ENCODE measurements at regions not wholly inside any gene's neighbourhood (a gene's known extent, or its start where the extent isn't known, plus 50 kb on each side); places are given as distances from the start of the nearest gene placed in this dataset.

DNA sequence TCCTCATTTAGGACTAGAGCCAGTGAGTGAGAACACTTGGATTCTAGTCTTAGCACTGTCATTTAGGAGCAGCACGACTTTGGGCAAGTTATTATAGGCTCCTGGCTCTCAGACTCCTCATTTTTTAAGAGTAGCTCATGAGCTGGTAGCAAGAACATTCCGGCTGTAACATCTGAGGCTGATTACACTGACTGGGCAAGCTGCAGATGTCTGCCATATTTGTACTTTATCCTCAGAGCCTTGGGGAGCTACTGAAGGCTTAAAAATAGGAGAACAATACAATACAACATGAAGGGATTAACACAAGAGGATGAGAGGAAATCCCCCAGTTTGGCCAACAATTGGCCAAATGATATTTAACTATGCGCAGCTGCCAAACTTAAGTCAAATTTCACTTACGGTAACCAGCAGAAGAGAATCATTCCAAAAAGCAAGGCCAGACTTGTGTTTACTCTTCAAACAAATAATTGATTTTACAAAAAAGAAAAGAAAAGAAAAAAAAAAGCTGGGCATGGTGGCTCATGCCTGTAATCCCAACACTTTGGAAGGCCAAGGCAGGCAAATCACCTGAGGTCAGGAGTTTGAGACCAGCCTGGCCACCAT lies 113.1 kb upstream of the ARHGAP42 start (continued):
- TF ChIP-seq, protein P1, sequence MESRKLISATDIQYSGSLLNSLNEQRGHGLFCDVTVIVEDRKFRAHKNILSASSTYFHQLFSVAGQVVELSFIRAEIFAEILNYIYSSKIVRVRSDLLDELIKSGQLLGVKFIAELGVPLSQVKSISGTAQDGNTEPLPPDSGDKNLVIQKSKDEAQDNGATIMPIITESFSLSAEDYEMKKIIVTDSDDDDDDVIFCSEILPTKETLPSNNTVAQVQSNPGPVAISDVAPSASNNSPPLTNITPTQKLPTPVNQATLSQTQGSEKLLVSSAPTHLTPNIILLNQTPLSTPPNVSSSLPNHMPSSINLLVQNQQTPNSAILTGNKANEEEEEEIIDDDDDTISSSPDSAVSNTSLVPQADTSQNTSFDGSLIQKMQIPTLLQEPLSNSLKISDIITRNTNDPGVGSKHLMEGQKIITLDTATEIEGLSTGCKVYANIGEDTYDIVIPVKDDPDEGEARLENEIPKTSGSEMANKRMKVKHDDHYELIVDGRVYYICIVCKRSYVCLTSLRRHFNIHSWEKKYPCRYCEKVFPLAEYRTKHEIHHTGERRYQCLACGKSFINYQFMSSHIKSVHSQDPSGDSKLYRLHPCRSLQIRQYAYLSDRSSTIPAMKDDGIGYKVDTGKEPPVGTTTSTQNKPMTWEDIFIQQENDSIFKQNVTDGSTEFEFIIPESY (IDR thresholded peaks at IDR 0.05; ENCODE audit: extremely low read depth, insufficient replicate concordance, low read length), result no peak
- no peak for TF ChIP-seq CBX3 (IDR thresholded peaks at IDR 0.05; ENCODE audit: low read depth)
- TF ChIP-seq EZH2 (IDR thresholded peaks at IDR 0.05), result no peak
- no peak for TF ChIP-seq FOSL1 (IDR thresholded peaks at IDR 0.05; ENCODE audit: low read depth)
- TF ChIP-seq RAD21 (IDR thresholded peaks at IDR 0.05; ENCODE audit: low read depth), result no peak
- no peak for TF ChIP-seq SP1 (IDR thresholded peaks at IDR 0.05; ENCODE audit: low read depth)
- no peak for TF ChIP-seq YY1 (IDR thresholded peaks at IDR 0.05; ENCODE audit: extremely low read depth, insufficient replicate concordance, low read depth, low read length)

DNA sequence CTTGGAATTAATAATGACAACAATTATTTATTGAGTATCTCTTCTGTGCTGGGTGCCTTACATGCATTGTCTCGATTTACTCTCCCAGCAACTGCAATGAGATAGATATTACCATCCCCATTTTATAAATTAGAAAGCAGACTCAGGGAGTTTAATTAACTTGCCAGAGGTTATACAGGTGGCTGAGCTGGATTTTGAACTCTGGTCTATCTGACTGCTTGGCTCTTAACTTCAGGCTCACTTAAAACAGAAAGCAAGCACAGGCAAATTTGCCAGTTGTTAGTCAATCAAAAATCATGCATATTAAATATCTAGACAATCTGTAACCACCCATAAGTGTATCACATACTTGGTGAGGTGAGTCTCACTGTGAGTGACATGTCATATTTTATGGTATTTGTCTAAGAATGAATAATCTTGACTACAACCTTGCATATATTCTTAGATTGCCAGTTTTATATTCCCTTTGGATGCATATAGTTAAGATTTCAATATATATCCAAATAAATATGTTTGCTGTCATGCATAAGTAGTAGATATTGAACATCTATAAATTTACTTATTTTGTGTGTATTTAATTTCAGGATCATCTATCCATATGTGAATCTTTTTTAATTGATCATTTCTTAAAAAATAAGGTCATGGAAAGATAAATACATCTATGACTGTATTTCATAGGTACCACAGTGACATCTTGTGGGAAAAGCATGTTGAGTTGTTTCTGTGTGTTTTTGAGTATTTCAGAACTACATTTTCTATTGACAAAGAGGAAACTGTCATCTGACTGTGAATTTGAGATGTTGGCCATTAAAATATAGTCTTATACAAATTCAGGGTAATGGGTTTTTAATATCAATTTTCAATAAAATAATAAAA lies 112.0 kb upstream of the ARHGAP42 start:
- Histone ChIP-seq H3K9ac (ENCODE audit: low read length) (no peak overlapping the region), H3K27me3 (ENCODE audit: insufficient read depth, low read length) (0 out of 2 replicates have a peak, but pooled peaks cover 4% of the 10 kb centered on the region), H3K79me2 (ENCODE audit: insufficient read depth, low read length) (no peaks in the 10 kb centered on the region), H3K27ac (ENCODE audit: low read depth, low read length) (no peak overlapping the region), H3K4me2 (ENCODE audit: low read length) (no peak overlapping the region), H4K20me1 (ENCODE audit: insufficient read depth) (no peaks in the 10 kb centered on the region), H2AFZ (ENCODE audit: low read depth, low read length, poor library complexity, severe bottlenecking) (peak overlapping the region; percentile 68), H3K36me3 (ENCODE audit: control insufficient read depth in 1 of 2, insufficient read depth in 2 of 2, low read length in 2 of 2) (no peaks in the 10 kb centered on the region), H3K4me3 (replicated peaks in 1 of 2; ENCODE audit: low read depth in 1 of 2, low read length in 2 of 2) (no peak overlapping the region), H3K4me1 (ENCODE audit: control insufficient read depth in 1 of 2, insufficient read depth in 2 of 2, low read length in 2 of 2) (peaks cover 0 to 5% of the 10 kb centered on the region in 2 experiments; a peak in 1 of 4 replicates), H3K9me2 (ENCODE audit: insufficient read depth) (no peaks in the 10 kb centered on the region), H3K9me3 (ENCODE audit: control insufficient read depth in 1 of 2, insufficient read depth in 1 of 2, low read depth in 1 of 2, low read length in 2 of 2) (no peaks in the 10 kb centered on the region)
- intact Hi-C loops (cut with micrococcal nuclease), result loop anchor here (5.0 kb wide), 1 partner anchor 862 kb away; no protein-coding TSS in a partner anchor
- DNase-seq (ENCODE audit: low read depth, low spot score) (peak; percentile 13), ATAC-seq (no peak; the same call in 1 of the 2 replicates)
- ChIA-PET RAD21 (ENCODE audit: low non-redundant PET in 1 of 2, low total read pairs in 2 of 2, uncharacterized antibody in 2 of 2, unreplicated experiment in 2 of 2) (no interaction called here), CTCF (no interaction called here), POLR2A (no interaction called here)
- BruUV-seq (replicated peaks), result no TSS peak
- TF ChIP-seq, protein P2, sequence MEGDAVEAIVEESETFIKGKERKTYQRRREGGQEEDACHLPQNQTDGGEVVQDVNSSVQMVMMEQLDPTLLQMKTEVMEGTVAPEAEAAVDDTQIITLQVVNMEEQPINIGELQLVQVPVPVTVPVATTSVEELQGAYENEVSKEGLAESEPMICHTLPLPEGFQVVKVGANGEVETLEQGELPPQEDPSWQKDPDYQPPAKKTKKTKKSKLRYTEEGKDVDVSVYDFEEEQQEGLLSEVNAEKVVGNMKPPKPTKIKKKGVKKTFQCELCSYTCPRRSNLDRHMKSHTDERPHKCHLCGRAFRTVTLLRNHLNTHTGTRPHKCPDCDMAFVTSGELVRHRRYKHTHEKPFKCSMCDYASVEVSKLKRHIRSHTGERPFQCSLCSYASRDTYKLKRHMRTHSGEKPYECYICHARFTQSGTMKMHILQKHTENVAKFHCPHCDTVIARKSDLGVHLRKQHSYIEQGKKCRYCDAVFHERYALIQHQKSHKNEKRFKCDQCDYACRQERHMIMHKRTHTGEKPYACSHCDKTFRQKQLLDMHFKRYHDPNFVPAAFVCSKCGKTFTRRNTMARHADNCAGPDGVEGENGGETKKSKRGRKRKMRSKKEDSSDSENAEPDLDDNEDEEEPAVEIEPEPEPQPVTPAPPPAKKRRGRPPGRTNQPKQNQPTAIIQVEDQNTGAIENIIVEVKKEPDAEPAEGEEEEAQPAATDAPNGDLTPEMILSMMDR (IDR thresholded peaks at IDR 0.05 in 2 of 3, conservative IDR thresholded peaks at IDR 0.05 in 1 of 3; ENCODE audit: borderline replicate concordance in 1 of 3, insufficient read depth in 1 of 3, low read depth in 2 of 3, low read length in 2 of 3), result peak; percentile 10 to 51 (median 25); a peak in 3 of 6 replicates
- no peak for TF ChIP-seq CBX3 (IDR thresholded peaks at IDR 0.05; ENCODE audit: low read depth)
- peak; percentile 57 for TF ChIP-seq RAD21 (IDR thresholded peaks at IDR 0.05; ENCODE audit: low read depth)
- TF ChIP-seq SP1 (IDR thresholded peaks at IDR 0.05; ENCODE audit: low read depth), result no peak
